Brain microvascular endothelial cell (primary cell): ENCODE measurements at regions not wholly inside any gene's neighbourhood (a gene's known extent, or its start where the extent isn't known, plus 50 kb on each side); places are given as distances from the start of the nearest gene placed in this dataset.

Source experiments
- DNase-seq: peaks from one replicate; pipeline ENCODE4 v3.0.0-alpha.2; 2020
- H3K27ac ChIP-seq: fragments of 250-450 bp; sonication (Bioruptor Pico); 2 replicates; pipeline ENCODE4 v1.5.1; 2020; ENCODE audit warnings: mild to moderate bottlenecking, moderate library complexity
- H3K27me3 ChIP-seq: fragments of 250-450 bp; sonication (Bioruptor Pico); replicated peaks from 2 replicates; pipeline ENCODE4 v1.5.1; 2020; ENCODE audit warnings: mild to moderate bottlenecking
- H3K36me3 ChIP-seq: fragments of 250-450 bp; sonication (Bioruptor Pico); replicated peaks from 2 replicates; pipeline ENCODE4 v1.5.1; 2020; ENCODE audit warnings: mild to moderate bottlenecking
- H3K4me3 ChIP-seq: 2 replicates; pipeline ENCODE4 v1.5.1; 2011; ENCODE audit warnings: low read depth, mild to moderate bottlenecking, control low read depth, low read length, moderate library complexity
- CTCF ChIP-seq: IDR thresholded peaks from 2 replicates; pipeline ENCODE4 v1.5.1; 2011; ENCODE audit warnings: low read depth, mild to moderate bottlenecking, moderate library complexity, low read length, control low read depth, inconsistent platforms; ENCODE audit errors: missing control alignments
- in situ Hi-C: cut with HindIII; loops from 2 replicates; pipeline ENCODE4 v1.10.0; 2017; ENCODE audit warnings: low sequenced_read_pairs, low pct_ligation_motif_present

DNA sequence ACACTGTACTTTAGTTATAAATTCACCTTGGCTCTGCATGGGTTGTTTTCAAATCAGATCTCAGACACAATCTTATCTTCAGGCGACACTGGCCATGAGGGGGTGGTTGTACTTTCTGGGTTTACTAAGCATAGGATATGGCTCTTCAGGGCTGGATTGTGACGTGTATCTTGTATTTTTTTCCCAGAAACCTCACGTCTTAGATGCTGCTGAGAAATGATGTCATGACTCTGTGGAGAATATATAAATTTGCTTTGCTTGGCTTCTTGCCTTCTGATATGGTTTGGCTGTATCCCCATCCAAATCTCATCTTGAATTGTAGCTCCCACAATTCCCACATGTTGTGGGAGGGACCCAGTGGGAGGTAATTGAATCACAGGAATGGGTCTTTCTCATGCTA, 82.8 kb upstream of the VSTM5 start:
- Histone ChIP-seq H3K36me3 (no peaks in the 10 kb centered on the region), H3K27me3 (no peaks in the 10 kb centered on the region), H3K27ac (no peak overlapping the region), H3K4me3 (no peak overlapping the region)
- no peak for TF ChIP-seq CTCF
- in situ Hi-C loops: no loop called here
- DNase-seq: no peak

DNA sequence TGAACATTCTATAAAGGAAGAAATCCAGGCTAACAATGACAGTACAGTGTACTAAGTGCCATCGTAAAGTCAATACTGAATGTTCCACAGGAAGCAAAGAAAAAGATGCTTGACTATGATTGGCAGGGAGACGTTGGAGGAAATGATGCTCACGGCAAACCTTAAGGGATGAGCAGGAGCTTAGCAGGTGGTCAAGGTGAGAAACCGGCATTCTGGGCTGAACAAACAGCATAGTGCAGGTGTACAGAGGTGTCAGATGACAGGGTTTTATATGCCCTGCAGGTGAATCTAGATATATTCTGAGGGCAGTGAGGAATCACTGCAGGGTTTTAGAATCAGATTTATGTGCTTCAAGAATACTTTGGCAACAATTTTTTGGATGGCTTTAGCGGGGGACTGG, 85.3 kb upstream of the HEPHL1 start:
- DNase-seq: no peak
- Histone ChIP-seq H3K27ac (no peak overlapping the region), H3K27me3 (no peaks in the 10 kb centered on the region), H3K36me3 (no peaks in the 10 kb centered on the region), H3K4me3 (no peak overlapping the region)
- in situ Hi-C loops: no loop called here
- no peak for TF ChIP-seq CTCF

DNA sequence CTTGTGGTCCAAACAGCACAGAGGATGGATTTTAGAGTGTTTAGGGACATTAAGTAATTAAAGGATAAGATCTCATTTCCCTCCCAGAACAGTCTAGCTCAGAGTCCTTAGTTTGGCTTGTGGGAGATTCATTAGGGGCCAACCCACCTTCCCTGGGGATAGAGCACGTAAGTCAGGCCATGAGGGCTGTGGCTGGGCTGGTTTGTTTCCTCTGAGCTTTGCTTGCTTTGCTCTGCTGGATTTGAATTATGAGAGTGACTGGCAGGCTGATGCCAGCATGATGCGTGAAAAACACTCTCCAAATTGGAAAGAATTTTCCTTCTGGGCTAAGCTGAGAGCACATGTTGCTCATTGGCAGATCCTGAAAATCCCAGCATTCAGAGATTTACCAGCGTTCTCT, 84.7 kb upstream of the HEPHL1 start:
- in situ Hi-C loops: no loop called here
- H3K36me3 ChIP-seq: no peaks in the 10 kb centered on the region
- H3K27ac ChIP-seq: no peak overlapping the region
- no peaks in the 10 kb centered on the region for H3K27me3 ChIP-seq
- no peak overlapping the region for H3K4me3 ChIP-seq
- no peak for DNase-seq
- TF ChIP-seq CTCF: no peak

DNA sequence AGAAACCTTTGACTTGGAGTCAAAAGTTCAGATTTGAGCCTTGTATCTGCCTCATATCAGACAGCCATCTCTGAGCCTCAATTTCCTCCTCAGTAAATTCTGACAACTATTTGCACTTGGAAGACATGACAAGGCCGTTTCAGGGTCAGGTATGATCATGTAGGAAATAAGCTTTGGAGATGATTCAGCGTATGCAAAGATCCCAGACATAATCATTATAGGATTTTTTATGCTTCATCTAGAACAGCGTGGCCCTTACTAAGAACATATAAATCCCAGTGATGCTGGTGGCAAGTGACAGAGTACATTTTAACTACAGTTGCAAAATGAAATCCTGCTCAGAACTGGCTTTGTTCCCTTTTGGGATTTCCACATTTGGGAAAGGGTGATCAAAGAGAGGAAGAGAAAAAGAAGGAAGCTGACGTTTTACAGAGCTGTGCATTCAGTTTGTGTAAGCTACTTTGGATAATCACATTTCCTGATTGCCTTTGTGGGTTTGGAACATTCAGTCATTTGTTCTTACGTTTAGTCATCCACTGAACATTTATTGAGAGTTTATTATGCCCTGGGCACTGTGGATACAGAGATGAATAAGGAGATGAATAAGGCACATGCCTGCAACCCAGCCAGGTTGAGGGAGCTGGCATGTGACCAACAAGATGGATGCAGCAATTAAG, 81.9 kb upstream of the HEPHL1 start:
- Histone ChIP-seq H3K27ac (no peak overlapping the region), H3K36me3 (no peaks in the 10 kb centered on the region), H3K27me3 (no peaks in the 10 kb centered on the region), H3K4me3 (no peak overlapping the region)
- TF ChIP-seq CTCF: no peak
- no peak for DNase-seq
- in situ Hi-C loops: no loop called here

DNA sequence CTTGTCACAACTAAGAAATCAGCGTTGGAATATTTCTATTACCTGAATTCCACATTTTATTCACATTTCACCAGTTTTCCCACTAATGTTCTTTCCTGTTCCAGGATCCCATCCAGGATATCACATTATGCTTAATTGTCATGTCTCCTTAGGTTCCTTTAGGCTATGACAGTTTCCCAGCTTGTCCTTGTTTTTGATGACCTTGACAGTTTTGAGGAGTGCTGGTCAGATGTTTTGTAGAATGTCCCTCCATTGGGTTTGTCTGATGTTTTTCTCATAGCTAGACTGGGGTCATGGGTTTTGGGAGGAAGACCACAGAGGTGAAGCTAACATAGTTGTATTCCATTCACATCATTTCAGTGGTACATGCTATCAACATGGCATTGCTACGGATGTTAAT, 80.8 kb upstream of the HEPHL1 start:
- no peak for DNase-seq
- in situ Hi-C loops: no loop called here
- no peak for TF ChIP-seq CTCF
- H3K27ac ChIP-seq: no peak overlapping the region
- no peaks in the 10 kb centered on the region for H3K27me3 ChIP-seq
- H3K4me3 ChIP-seq: no peak overlapping the region
- H3K36me3 ChIP-seq: no peaks in the 10 kb centered on the region

DNA sequence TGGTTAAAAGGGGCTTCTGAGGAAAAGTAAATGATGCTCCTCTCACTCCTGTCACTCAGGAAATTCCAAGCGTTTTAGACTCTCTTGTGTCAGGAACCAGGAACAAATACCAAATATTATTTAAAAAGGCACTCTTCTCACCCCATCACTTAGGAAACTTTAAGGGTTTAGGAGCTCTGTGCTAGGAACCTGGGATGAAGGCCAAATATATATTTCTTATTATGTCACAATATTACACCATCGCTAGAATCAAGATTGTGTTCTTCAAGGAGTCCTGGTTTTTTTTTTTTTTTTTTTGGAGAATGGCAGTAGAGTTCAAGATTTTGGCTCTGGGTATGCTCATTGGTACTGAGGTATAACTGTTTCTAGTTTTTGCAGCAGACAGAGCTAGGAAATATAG, 79.0 kb upstream of the HEPHL1 start:
- in situ Hi-C loops: no loop called here
- no peaks in the 10 kb centered on the region for H3K27me3 ChIP-seq
- H3K4me3 ChIP-seq: no peak overlapping the region
- H3K36me3 ChIP-seq: no peaks in the 10 kb centered on the region
- no peak for DNase-seq
- H3K27ac ChIP-seq: no peak overlapping the region
- no peak for TF ChIP-seq CTCF
